Astrocyte (in vitro differentiated cells and primary cell): ENCODE measurements at regions not wholly inside any gene's neighbourhood (a gene's known extent, or its start where the extent isn't known, plus 50 kb on each side); places are given as distances from the start of the nearest gene placed in this dataset.

Experiments used
- DNase-seq: peaks from one replicate; pipeline ENCODE4 v3.0.0-alpha.2; 2010; ENCODE audit warnings: low read depth
- FAIRE-seq: peaks from 2 replicates; lab custom pipeline; 2011; peaks lifted over from hg19 to GRCh38; lab: Jason Lieb, UNC
- H2AFZ ChIP-seq: 2 replicates; pipeline ENCODE4 v1.6.0; 2012; ENCODE audit warnings: low read depth, low read length, inconsistent platforms
- H3K27ac ChIP-seq: 2 replicates; pipeline ENCODE4 v1.5.1; 2011; ENCODE audit warnings: low read depth, low read length, inconsistent platforms
- H3K27me3 ChIP-seq: 2 replicates; pipeline ENCODE4 v1.6.0; 2011; ENCODE audit warnings: low read length, inconsistent platforms; ENCODE audit not compliant: insufficient read depth
- H3K36me3 ChIP-seq: 2 replicates; pipeline ENCODE4 v1.5.1; 2011; ENCODE audit warnings: low read length, inconsistent platforms; ENCODE audit not compliant: insufficient read depth
- H3K4me1 ChIP-seq: 2 replicates; pipeline ENCODE4 v1.5.1; 2011; ENCODE audit warnings: low read length, inconsistent platforms; ENCODE audit not compliant: insufficient read depth
- H3K4me2 ChIP-seq: 2 replicates; pipeline ENCODE4 v1.6.0; 2012; ENCODE audit warnings: low read length, inconsistent platforms
- H3K4me3 ChIP-seq: 2 replicates; pipeline ENCODE4 v1.5.1; 2011; ENCODE audit warnings: low read depth, mild to moderate bottlenecking, low read length, inconsistent platforms; ENCODE audit not compliant: insufficient read depth
- H3K79me2 ChIP-seq: 2 replicates; pipeline ENCODE4 v1.6.0; 2012; ENCODE audit warnings: mild to moderate bottlenecking, low read length, inconsistent platforms; ENCODE audit not compliant: insufficient read depth
- H3K9ac ChIP-seq: 2 replicates; pipeline ENCODE4 v1.6.0; 2012; ENCODE audit warnings: mild to moderate bottlenecking, low read length, inconsistent platforms
- H3K9me3 ChIP-seq: 2 replicates; pipeline ENCODE4 v1.5.1; 2012; ENCODE audit warnings: low read depth, mild to moderate bottlenecking, low read length, inconsistent platforms; ENCODE audit not compliant: insufficient read depth
- H4K20me1 ChIP-seq: 2 replicates; pipeline ENCODE4 v1.6.0; 2012; ENCODE audit warnings: low read length, inconsistent platforms; ENCODE audit not compliant: insufficient read depth
- H3K27ac Mint-ChIP-seq: one replicate; pipeline ENCODE4 v1.8.0; 2021; ENCODE audit warnings: mild to moderate bottlenecking, mixed read lengths; ENCODE audit not compliant: unreplicated experiment
- H3K27me3 Mint-ChIP-seq: one replicate; pipeline ENCODE4 v1.8.0; 2021; ENCODE audit warnings: low read depth, mixed read lengths; ENCODE audit not compliant: unreplicated experiment
- H3K36me3 Mint-ChIP-seq: one replicate; pipeline ENCODE4 v1.8.0; 2021; ENCODE audit warnings: low read depth, mixed read lengths; ENCODE audit not compliant: unreplicated experiment
- H3K4me1 Mint-ChIP-seq: one replicate; pipeline ENCODE4 v1.8.0; 2021; ENCODE audit warnings: low read depth, mixed read lengths; ENCODE audit not compliant: unreplicated experiment
- H3K4me3 Mint-ChIP-seq: one replicate; pipeline ENCODE4 v1.8.0; 2021; ENCODE audit warnings: mild to moderate bottlenecking, moderate library complexity, mixed read lengths; ENCODE audit not compliant: unreplicated experiment
- H3K9me3 Mint-ChIP-seq: one replicate; pipeline ENCODE4 v1.8.0; 2021; ENCODE audit warnings: mild to moderate bottlenecking, mixed read lengths; ENCODE audit not compliant: unreplicated experiment
- EZH2 ChIP-seq: IDR thresholded peaks from 2 replicates; pipeline ENCODE4 v1.6.1; 2012; ENCODE audit warnings: mild to moderate bottlenecking, low read length, inconsistent platforms; ENCODE audit not compliant: insufficient read depth
- TF ChIP-seq, protein P1 (sequence below): IDR thresholded peaks from 2 replicates; pipeline ENCODE4 v1.5.1; 2011; ENCODE audit warnings: low read depth, mild to moderate bottlenecking, inconsistent platforms, low read length, moderate library complexity; ENCODE audit not compliant: insufficient read depth

DNA sequence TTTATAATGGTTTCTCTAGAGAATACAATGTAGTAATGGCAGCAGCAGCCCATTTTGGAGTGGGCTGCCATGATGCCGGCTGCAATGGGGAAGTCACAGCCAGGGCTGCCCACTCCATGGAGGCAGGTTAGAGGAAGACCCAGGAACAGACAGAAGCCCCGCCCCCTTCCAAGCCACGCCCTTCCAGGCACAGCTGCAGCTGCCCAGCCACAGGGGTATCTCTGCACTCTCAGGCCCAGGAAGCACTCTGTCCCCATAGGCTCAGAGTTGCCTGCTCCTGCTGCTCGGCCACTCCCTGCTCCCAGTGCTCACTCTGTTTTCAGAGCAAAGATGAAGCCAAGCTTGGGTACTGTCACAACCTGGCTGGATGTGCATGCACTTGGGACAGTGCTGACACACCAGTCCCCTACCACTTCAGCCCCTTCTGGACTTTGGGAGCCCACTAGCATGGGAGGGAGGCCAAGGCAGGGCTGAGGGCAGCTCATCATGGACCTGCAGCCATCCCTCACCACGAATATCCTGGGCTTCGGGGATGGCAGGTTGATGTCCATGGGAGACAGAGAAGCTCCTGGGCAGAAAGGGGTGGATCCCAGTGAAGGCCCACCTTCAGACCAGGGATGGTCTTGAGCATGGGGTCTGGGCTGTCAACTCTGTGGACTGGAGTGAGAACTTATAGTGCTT, 1224.2 kb downstream of the SLITRK5 start:
- Histone ChIP-seq H3K36me3 (no peaks in the 10 kb centered on the region), H3K9me3 (no peaks in the 10 kb centered on the region), H3K27me3 (no peaks in the 10 kb centered on the region), H2AFZ (no peak overlapping the region), H4K20me1 (no peaks in the 10 kb centered on the region), H3K4me3 (no peak overlapping the region), H3K79me2 (no peaks in the 10 kb centered on the region), H3K4me1 (no peaks in the 10 kb centered on the region), H3K9ac (no peak overlapping the region), H3K4me2 (no peak overlapping the region), H3K27ac (no peak overlapping the region)
- Mint-ChIP-seq H3K36me3 (no peaks in the 10 kb centered on the region), H3K9me3 (no peaks in the 10 kb centered on the region), H3K4me3 (no peak overlapping the region), H3K27me3 (no peaks in the 10 kb centered on the region), H3K27ac (no peak overlapping the region), H3K4me1 (no peaks in the 10 kb centered on the region)
- FAIRE-seq (no peak), DNase-seq (no peak)
- TF ChIP-seq, protein P1, sequence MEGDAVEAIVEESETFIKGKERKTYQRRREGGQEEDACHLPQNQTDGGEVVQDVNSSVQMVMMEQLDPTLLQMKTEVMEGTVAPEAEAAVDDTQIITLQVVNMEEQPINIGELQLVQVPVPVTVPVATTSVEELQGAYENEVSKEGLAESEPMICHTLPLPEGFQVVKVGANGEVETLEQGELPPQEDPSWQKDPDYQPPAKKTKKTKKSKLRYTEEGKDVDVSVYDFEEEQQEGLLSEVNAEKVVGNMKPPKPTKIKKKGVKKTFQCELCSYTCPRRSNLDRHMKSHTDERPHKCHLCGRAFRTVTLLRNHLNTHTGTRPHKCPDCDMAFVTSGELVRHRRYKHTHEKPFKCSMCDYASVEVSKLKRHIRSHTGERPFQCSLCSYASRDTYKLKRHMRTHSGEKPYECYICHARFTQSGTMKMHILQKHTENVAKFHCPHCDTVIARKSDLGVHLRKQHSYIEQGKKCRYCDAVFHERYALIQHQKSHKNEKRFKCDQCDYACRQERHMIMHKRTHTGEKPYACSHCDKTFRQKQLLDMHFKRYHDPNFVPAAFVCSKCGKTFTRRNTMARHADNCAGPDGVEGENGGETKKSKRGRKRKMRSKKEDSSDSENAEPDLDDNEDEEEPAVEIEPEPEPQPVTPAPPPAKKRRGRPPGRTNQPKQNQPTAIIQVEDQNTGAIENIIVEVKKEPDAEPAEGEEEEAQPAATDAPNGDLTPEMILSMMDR: no peak
- no peak for TF ChIP-seq EZH2

DNA sequence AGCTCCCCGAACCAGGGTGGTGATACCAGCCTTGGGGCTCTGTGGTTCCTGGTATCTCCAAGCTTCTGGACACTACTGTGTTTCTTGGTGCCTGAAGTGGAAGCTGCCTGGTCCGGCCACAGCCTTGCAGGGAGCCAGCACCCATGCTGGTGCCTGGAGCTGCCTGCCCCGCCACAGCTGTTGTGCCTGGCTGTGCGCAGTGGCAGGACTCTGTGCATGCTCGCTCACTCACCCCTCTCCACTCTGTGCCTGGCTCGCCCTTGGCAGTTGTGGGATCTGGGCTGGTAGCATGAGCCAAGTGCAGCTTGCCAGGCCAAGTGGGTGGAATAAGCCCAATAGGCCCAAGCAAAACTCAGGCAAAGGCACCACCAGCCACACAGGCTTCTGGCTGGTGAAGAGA, 1225.3 kb downstream of the SLITRK5 start:
- H3K79me2 ChIP-seq: no peaks in the 10 kb centered on the region
- Mint-ChIP-seq H3K9me3 (no peaks in the 10 kb centered on the region), H3K27ac (no peak overlapping the region), H3K4me1 (no peaks in the 10 kb centered on the region), H3K36me3 (no peaks in the 10 kb centered on the region), H3K4me3 (no peak overlapping the region), H3K27me3 (no peaks in the 10 kb centered on the region)
- H2AFZ ChIP-seq: no peak overlapping the region
- FAIRE-seq (no peak), DNase-seq (no peak)
- no peaks in the 10 kb centered on the region for H3K36me3 ChIP-seq
- no peaks in the 10 kb centered on the region for H3K4me1 ChIP-seq
- H3K9me3 ChIP-seq: no peaks in the 10 kb centered on the region
- H3K27ac ChIP-seq: no peak overlapping the region
- H3K4me2 ChIP-seq: no peak overlapping the region
- TF ChIP-seq, protein P1: no peak
- H4K20me1 ChIP-seq: no peaks in the 10 kb centered on the region
- H3K4me3 ChIP-seq: no peak overlapping the region
- no peak overlapping the region for H3K9ac ChIP-seq
- no peaks in the 10 kb centered on the region for H3K27me3 ChIP-seq

DNA sequence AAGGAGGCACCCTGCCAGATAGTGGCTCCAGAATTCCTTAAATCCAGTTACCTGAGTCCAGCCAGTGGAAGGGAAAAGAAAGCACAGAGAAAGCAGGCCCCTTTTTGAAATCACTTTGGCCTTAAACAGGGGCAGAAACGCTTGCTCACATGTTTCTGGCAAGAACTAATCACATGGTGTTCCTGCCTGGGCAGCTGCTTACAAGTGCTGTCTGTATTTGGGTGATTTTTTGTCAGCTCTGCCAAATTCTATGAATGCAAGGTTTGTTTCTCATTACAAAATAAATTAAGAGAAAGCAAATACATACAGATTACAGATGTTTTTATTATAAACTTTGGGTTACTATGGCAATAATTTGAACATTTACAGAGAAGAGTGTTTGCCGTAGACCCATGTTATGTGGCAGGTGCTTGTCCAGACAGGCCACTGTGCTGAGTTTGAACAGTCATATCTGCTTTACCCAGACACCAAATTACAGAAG, 1237.8 kb downstream of the SLITRK5 start:
- no peaks in the 10 kb centered on the region for H3K4me1 ChIP-seq
- Mint-ChIP-seq H3K9me3 (no peaks in the 10 kb centered on the region), H3K4me1 (no peaks in the 10 kb centered on the region), H3K27ac (no peak overlapping the region), H3K36me3 (no peaks in the 10 kb centered on the region), H3K27me3 (no peaks in the 10 kb centered on the region), H3K4me3 (no peak overlapping the region)
- FAIRE-seq: no peak
- DNase-seq: no peak
- H3K27me3 ChIP-seq: no peaks in the 10 kb centered on the region
- TF ChIP-seq, protein P1: no peak
- TF ChIP-seq EZH2: no peak
- no peaks in the 10 kb centered on the region for H3K36me3 ChIP-seq
- H3K9me3 ChIP-seq: peaks cover 4% of the 10 kb centered on the region
- H3K9ac ChIP-seq: no peak overlapping the region
- no peak overlapping the region for H3K4me3 ChIP-seq
- no peak overlapping the region for H2AFZ ChIP-seq
- H4K20me1 ChIP-seq: no peaks in the 10 kb centered on the region
- H3K79me2 ChIP-seq: no peaks in the 10 kb centered on the region
- H3K4me2 ChIP-seq: no peak overlapping the region
- H3K27ac ChIP-seq: no peak overlapping the region
